Sigmoid colon (tissue), 6 donors: ENCODE measurements at regions not wholly inside any gene's neighbourhood (a gene's known extent, or its start where the extent isn't known, plus 50 kb on each side); places are given as distances from the start of the nearest gene placed in this dataset.

Experiments
- DNase-seq: peaks from one replicate; pipeline ENCODE4 v3.0.0-alpha.2; 2019
- H3K27ac ChIP-seq, 4 donors: fragments of 200-600 bp; sonication (generic); one replicate each; pipeline ENCODE4 v1.5.1; 2016 to 2019; ENCODE audit warnings: mild to moderate bottlenecking in 1 of 4
- H3K27me3 ChIP-seq, 3 donors: fragments of 200-600 bp; sonication (generic); one replicate each; pipeline ENCODE4 v1.5.1; 2019; ENCODE audit warnings: mild to moderate bottlenecking in 1 of 3
- H3K36me3 ChIP-seq, 4 donors: fragments of 200-600 bp; sonication (generic); one replicate each; pipeline ENCODE4 v1.5.1; 2016 to 2019
- H3K4me1 ChIP-seq, 4 donors: fragments of 200-600 bp; sonication (generic); one replicate each; pipeline ENCODE4 v1.5.1; 2017 to 2019
- H3K4me3 ChIP-seq, 4 donors: fragments of 200-600 bp; sonication (generic); one replicate each; pipeline ENCODE4 v1.5.1; 2017 to 2019; ENCODE audit warnings: mild to moderate bottlenecking in 2 of 4, moderate library complexity in 1 of 4
- H3K9me3 ChIP-seq, 4 donors: fragments of 200-600 bp in 3 of 4; sonication (generic) in 3 of 4; one replicate each; pipeline versions ENCODE4 v1.5.1 to v1.6.1; 2013 to 2019
- EP300 ChIP-seq, 4 donors: sonication (generic); formaldehyde crosslinking; IDR thresholded peaks; one replicate each; pipeline ENCODE4 v1.6.1; 2017; ENCODE audit warnings: antibody characterized with exemption in 4 of 4
- POLR2A ChIP-seq, 2 donors: fragments of 450-650 bp; IDR thresholded peaks; one replicate each; pipeline ENCODE4 v1.6.1; 2016; ENCODE audit warnings: antibody characterized with exemption in 2 of 2, mild to moderate bottlenecking in 2 of 2, moderate library complexity in 2 of 2
- POLR2AphosphoS5 ChIP-seq, 4 donors: sonication (generic); formaldehyde crosslinking; IDR thresholded peaks; one replicate each; pipeline ENCODE4 v1.6.1; 2017; ENCODE audit warnings: antibody characterized with exemption in 4 of 4
- WGBS, 2 donors: extraction: QIAGEN DNeasy Blood & Tissue Kit; methylation state at CpG; one replicate each; pipeline ENCODE4 v1.1.7; 2013; 5-methylcytosine and 5-hydroxymethylcytosine counted together
- intact Hi-C: fragments of 100-400 bp; cut with DNase I; formaldehyde crosslinking; loops from one replicate; pipeline ENCODE4 v1.15.1; 2023
- TF ChIP-seq, protein P1 (sequence below), 4 experiments: fragments of 450-650 bp in 3 of 4; fragments of 200-600 bp in 1 of 4; IDR thresholded peaks; one replicate each; pipeline ENCODE4 v1.5.1; 2016 to 2019; ENCODE audit warnings: antibody characterized with exemption in 4 of 4, mild to moderate bottlenecking in 3 of 4, moderate library complexity in 2 of 4
- donor health status: healthy with polysubstance abuse.
- donor health status: healthy.

- H3K9me3 ChIP-seq = no peaks in the 10 kb centered on the region
- TF ChIP-seq, protein P1, sequence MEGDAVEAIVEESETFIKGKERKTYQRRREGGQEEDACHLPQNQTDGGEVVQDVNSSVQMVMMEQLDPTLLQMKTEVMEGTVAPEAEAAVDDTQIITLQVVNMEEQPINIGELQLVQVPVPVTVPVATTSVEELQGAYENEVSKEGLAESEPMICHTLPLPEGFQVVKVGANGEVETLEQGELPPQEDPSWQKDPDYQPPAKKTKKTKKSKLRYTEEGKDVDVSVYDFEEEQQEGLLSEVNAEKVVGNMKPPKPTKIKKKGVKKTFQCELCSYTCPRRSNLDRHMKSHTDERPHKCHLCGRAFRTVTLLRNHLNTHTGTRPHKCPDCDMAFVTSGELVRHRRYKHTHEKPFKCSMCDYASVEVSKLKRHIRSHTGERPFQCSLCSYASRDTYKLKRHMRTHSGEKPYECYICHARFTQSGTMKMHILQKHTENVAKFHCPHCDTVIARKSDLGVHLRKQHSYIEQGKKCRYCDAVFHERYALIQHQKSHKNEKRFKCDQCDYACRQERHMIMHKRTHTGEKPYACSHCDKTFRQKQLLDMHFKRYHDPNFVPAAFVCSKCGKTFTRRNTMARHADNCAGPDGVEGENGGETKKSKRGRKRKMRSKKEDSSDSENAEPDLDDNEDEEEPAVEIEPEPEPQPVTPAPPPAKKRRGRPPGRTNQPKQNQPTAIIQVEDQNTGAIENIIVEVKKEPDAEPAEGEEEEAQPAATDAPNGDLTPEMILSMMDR (IDR thresholded peaks at IDR 0.05) = no peak
- TF ChIP-seq POLR2A (IDR thresholded peaks at IDR 0.05) (no peak), EP300 (IDR thresholded peaks at IDR 0.05) (no peak), POLR2AphosphoS5 (IDR thresholded peaks at IDR 0.05) (no peak)
- no peak for DNase-seq
- WGBS, 2 donors = 88 to 95% methylated on average over 4 of the region's 4 CpGs
- H3K4me3 ChIP-seq = no peak overlapping the region
- no peak overlapping the region for H3K27ac ChIP-seq
- no peaks in the 10 kb centered on the region for H3K4me1 ChIP-seq
- no peaks in the 10 kb centered on the region for H3K27me3 ChIP-seq
- intact Hi-C loops = no loop called here
- no peaks in the 10 kb centered on the region for H3K36me3 ChIP-seq
These were observed 290.0 kb downstream of the SETD4 start for GRCh38 chr21:35770101-35770945.

DNA sequence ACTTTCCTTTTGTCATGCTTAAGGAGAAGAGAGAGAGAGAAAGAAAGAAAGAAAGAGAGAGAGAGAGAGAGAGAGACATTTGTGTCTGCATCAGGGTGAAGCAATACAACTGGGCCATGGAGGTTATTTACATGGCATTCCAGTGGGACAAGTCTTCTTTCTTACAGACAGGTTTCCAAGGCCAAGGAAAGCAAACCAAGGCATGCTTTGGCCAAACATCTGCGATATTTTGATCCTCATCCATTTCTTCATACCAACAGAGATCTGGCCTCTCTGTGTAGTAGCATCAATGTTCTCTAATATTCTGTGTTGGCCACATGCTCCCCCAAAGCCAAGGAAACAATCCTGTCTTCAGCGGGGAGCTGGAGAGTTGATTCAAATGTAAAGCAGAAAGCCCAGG lies 292.1 kb downstream of the SETD4 start:
- Histone ChIP-seq H3K27ac (no peak overlapping the region), H3K9me3 (no peaks in the 10 kb centered on the region), H3K36me3 (no peaks in the 10 kb centered on the region), H3K27me3 (no peaks in the 10 kb centered on the region), H3K4me3 (no peak overlapping the region), H3K4me1 (no peaks in the 10 kb centered on the region)
- 85 to 91% methylated on average over 2 of the region's 2 CpGs for WGBS, 2 donors
- no peak for DNase-seq
- TF ChIP-seq EP300 (IDR thresholded peaks at IDR 0.05) = no peak
- TF ChIP-seq, protein P1 (IDR thresholded peaks at IDR 0.05) = no peak
- TF ChIP-seq POLR2AphosphoS5 (IDR thresholded peaks at IDR 0.05) = no peak
- no peak for TF ChIP-seq POLR2A (IDR thresholded peaks at IDR 0.05)
- intact Hi-C loops = no loop called here

DNA sequence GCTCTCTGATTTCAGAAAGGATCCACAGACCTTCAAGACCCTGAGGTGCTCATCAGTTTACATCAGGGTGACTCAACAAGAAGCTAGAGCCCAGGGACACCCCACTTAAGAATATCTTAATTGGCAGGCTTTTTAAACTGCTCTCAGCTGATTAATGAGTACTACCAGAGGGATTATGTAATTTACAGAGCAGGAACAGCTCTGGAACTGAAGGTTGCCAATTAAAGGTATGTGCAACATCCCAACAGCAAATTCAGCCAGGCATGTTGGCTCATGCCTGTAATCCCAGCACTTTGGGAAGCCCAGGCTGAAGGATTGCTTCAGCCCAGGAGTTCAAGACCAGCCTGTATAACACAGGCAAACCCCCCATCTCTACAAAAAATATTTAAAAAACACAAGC lies 295.7 kb downstream of the SETD4 start:
- Histone ChIP-seq H3K27me3 (no peaks in the 10 kb centered on the region), H3K36me3 (no peaks in the 10 kb centered on the region), H3K4me1 (no peaks in the 10 kb centered on the region), H3K4me3 (no peak overlapping the region), H3K9me3 (no peaks in the 10 kb centered on the region), H3K27ac (no peak overlapping the region)
- intact Hi-C loops = no loop called here
- TF ChIP-seq EP300 (IDR thresholded peaks at IDR 0.05) = no peak
- DNase-seq = no peak

DNA sequence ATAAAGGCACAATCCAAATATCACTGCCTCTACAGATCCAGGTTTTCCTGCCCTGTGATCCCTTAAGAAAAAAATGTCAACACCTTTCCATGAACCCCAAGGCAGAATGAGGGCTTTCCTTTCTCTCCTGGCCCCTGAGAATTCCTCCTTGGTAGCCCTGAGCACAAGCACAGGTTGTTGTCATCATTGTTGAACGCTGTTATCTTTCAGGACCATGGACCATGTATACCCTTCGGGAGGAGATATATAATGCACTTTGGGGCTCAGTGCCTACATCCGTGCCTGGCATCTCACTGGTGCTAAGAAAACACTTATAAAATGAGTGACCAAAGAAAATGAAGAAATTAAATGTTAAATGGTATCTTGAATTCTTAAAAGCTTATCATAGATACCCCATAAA lies 296.2 kb downstream of the SETD4 start:
- no peak for TF ChIP-seq POLR2AphosphoS5 (IDR thresholded peaks at IDR 0.05)
- TF ChIP-seq, protein P1 (IDR thresholded peaks at IDR 0.05) = no peak
- no peak for TF ChIP-seq EP300 (IDR thresholded peaks at IDR 0.05)
- no peak for TF ChIP-seq POLR2A (IDR thresholded peaks at IDR 0.05)
- H3K4me1 ChIP-seq = no peaks in the 10 kb centered on the region
- H3K4me3 ChIP-seq = no peak overlapping the region
- H3K36me3 ChIP-seq = no peaks in the 10 kb centered on the region
- H3K9me3 ChIP-seq = no peaks in the 10 kb centered on the region
- intact Hi-C loops = no loop called here
- H3K27ac ChIP-seq = no peak overlapping the region
- no peak for DNase-seq
- 90 to 94% methylated on average over 3 of the region's 3 CpGs for WGBS, 2 donors
- no peaks in the 10 kb centered on the region for H3K27me3 ChIP-seq

GRCh38 chr21:35754583-35754982 lies 305.7 kb downstream of the SETD4 start:
- intact Hi-C loops = no loop called here
- no peak for DNase-seq
- 93 to 98% methylated on average over 2 of the region's 2 CpGs for WGBS, 2 donors

More at GRCh38 chr21:35754583-35754982, 305.7 kb downstream of the SETD4 start:
- no peaks in the 10 kb centered on the region for H3K36me3 ChIP-seq
- H3K9me3 ChIP-seq = no peaks in the 10 kb centered on the region
- no peak overlapping the region for H3K4me3 ChIP-seq
- H3K27me3 ChIP-seq = no peaks in the 10 kb centered on the region
- H3K27ac ChIP-seq = no peak overlapping the region
- H3K4me1 ChIP-seq = no peaks in the 10 kb centered on the region
- TF ChIP-seq POLR2A (IDR thresholded peaks at IDR 0.05) = no peak
- no peak for TF ChIP-seq EP300 (IDR thresholded peaks at IDR 0.05)
- no peak for TF ChIP-seq POLR2AphosphoS5 (IDR thresholded peaks at IDR 0.05)
- TF ChIP-seq, protein P1 (IDR thresholded peaks at IDR 0.05) = no peak
